Left renal pelvis (tissue), 4 donors: ENCODE measurements at regions not wholly inside any gene's neighbourhood (a gene's known extent, or its start where the extent isn't known, plus 50 kb on each side); places are given as distances from the start of the nearest gene placed in this dataset.
"Not testable (repeated sequence)": the region's sequence is repeated elsewhere in the genome, so short reads cannot be mapped to it uniquely, and the experiment has no call there.

Experiments
- DNase-seq, 4 donors: peaks; one replicate each; pipeline ENCODE4 v3.0.0-alpha.2; 2013; ENCODE audit warnings: low read depth in 4 of 4, low spot score in 3 of 4

GRCh38 chr10:8173243-8173865, 118.9 kb downstream of the GATA3 start:
- no peak for DNase-seq

GRCh38 chr10:8173866-8174243, 119.4 kb downstream of the GATA3 start:
- DNase-seq: no peak

GRCh38 chr10:8174762-8175161, 120.3 kb downstream of the GATA3 start:
- peak in 3 of 4 donors; percentile 14 to 45 (median 24) for DNase-seq

GRCh38 chr10:8177526-8177925, 123.0 kb downstream of the GATA3 start:
- not testable (repeated sequence) for DNase-seq

- DNase-seq: not testable (repeated sequence)
Measured at GRCh38 chr10:8179773-8180172, 125.3 kb downstream of the GATA3 start.

- DNase-seq: no peak
Measured at GRCh38 chr10:8180360-8181109, 126.0 kb downstream of the GATA3 start.

- DNase-seq: no peak
Measured at GRCh38 chr10:8181496-8182157, 127.1 kb downstream of the GATA3 start.

- no peak for DNase-seq
Measured at GRCh38 chr10:8182806-8183205, 128.3 kb downstream of the GATA3 start.

GRCh38 chr10:8183241-8183704, 128.8 kb downstream of the GATA3 start:
- no peak for DNase-seq

- no peak for DNase-seq
Measured at GRCh38 chr10:8187171-8187666, 132.7 kb downstream of the GATA3 start.

- DNase-seq: no peak
Measured at GRCh38 chr10:8189458-8189857, 135.0 kb downstream of the GATA3 start.

GRCh38 chr10:8192301-8192700, 137.8 kb downstream of the GATA3 start:
- no peak for DNase-seq

GRCh38 chr10:8193546-8193945, 139.1 kb downstream of the GATA3 start:
- no peak for DNase-seq

GRCh38 chr10:8194050-8194449, 139.6 kb downstream of the GATA3 start:
- DNase-seq: no peak

GRCh38 chr10:8206882-8207281, 152.4 kb downstream of the GATA3 start:
- DNase-seq: no peak

GRCh38 chr10:8211631-8212030, 157.1 kb downstream of the GATA3 start:
- DNase-seq: no peak

- DNase-seq: no peak
Measured at GRCh38 chr10:8213735-8214134, 159.2 kb downstream of the GATA3 start.

- DNase-seq: no peak
Measured at GRCh38 chr10:8214587-8214986, 160.1 kb downstream of the GATA3 start.

GRCh38 chr10:8216893-8217292, 162.4 kb downstream of the GATA3 start:
- DNase-seq: no peak

- no peak for DNase-seq
Measured at GRCh38 chr10:8221451-8221850, 167.0 kb downstream of the GATA3 start.

- no peak for DNase-seq
Measured at GRCh38 chr10:8224591-8224990, 170.1 kb downstream of the GATA3 start.

GRCh38 chr10:8225187-8225586, 170.7 kb downstream of the GATA3 start:
- no peak for DNase-seq
